ENCODE measurements at regions not wholly inside any gene's neighbourhood (a gene's known extent, or its start where the extent isn't known, plus 50 kb on each side); places are given as distances from the start of the nearest gene placed in this dataset.

DNA sequence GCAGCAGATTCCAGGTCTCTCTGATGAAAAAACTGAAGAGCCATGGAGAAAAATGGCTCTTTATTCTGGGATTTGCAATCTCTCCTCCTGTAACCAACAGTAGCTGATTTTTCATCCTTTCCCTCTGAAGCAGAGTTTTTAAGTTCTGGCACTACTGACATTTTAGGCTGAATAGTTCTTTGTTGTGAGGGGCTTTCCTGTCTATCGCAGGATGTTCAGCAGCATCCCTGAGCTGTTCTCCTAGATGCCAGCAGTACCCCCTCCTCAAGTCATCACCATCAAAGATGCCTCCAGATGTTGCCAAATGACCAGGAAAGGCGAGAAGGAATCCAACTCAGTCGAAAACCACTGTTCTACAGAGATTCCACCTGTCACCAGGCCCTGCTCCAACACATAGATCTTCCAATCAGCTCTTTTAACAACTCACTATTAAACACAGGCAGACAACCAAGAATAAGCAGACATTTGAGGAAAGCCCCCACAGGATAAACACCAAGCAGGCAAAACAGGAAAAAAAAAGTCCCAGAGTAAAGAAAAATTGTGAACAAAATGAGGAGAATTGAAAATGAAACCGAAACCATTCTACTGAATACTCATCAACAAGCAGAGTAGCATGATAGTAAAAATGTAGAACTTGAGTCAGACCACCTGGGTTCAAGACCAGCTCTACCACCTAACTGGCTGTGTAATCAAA, 124.8 kb downstream of the MPP7 start:
- TF ChIP-seq, protein P1, sequence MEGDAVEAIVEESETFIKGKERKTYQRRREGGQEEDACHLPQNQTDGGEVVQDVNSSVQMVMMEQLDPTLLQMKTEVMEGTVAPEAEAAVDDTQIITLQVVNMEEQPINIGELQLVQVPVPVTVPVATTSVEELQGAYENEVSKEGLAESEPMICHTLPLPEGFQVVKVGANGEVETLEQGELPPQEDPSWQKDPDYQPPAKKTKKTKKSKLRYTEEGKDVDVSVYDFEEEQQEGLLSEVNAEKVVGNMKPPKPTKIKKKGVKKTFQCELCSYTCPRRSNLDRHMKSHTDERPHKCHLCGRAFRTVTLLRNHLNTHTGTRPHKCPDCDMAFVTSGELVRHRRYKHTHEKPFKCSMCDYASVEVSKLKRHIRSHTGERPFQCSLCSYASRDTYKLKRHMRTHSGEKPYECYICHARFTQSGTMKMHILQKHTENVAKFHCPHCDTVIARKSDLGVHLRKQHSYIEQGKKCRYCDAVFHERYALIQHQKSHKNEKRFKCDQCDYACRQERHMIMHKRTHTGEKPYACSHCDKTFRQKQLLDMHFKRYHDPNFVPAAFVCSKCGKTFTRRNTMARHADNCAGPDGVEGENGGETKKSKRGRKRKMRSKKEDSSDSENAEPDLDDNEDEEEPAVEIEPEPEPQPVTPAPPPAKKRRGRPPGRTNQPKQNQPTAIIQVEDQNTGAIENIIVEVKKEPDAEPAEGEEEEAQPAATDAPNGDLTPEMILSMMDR (IDR thresholded peaks at IDR 0.05): no peak
- no peak for TF ChIP-seq POLR2A (IDR thresholded peaks at IDR 0.05)

Data from heart left ventricle (tissue), 13 donors.